GM23338 (cell line): ENCODE measurements at regions not wholly inside any gene's neighbourhood (a gene's known extent, or its start where the extent isn't known, plus 50 kb on each side); places are given as distances from the start of the nearest gene placed in this dataset.

Experiments used
- ATAC-seq: fragments of 200-7000 bp; cut with Tn5 transposase; 3 replicates; pipeline ENCODE4 v1.9.1; 2020
- DNase-seq: peaks from one replicate; pipeline ENCODE4 v3.0.0-alpha.2; 2015; ENCODE audit warnings: low spot score
- H2AFZ ChIP-seq: fragments of 200-600 bp; sonication (generic); 2 replicates; pipeline ENCODE4 v1.8.0; 2016; ENCODE audit warnings: antibody characterized with exemption, mild to moderate bottlenecking, moderate library complexity
- H3F3A ChIP-seq: fragments of 200-600 bp; sonication (generic); replicated peaks from 2 replicates; pipeline ENCODE4 v1.8.0; 2017; ENCODE audit warnings: antibody characterized with exemption, mixed run types, low read depth
- H3K27ac ChIP-seq: fragments of 200-600 bp; sonication (generic); 2 replicates; pipeline ENCODE4 v1.6.1; 2016; ENCODE audit warnings: low read depth
- H3K27me3 ChIP-seq: fragments of 200-600 bp; sonication (generic); 2 replicates; pipeline ENCODE4 v1.8.0; 2016; ENCODE audit warnings: mild to moderate bottlenecking, mixed run types, moderate library complexity; ENCODE audit not compliant: insufficient read depth
- H3K36me3 ChIP-seq: fragments of 200-600 bp; sonication (generic); 2 replicates; pipeline ENCODE4 v1.8.0; 2016; ENCODE audit warnings: mild to moderate bottlenecking; ENCODE audit not compliant: insufficient read depth
- H3K4me1 ChIP-seq: fragments of 200-600 bp; sonication (generic); 2 replicates; pipeline ENCODE4 v1.8.0; 2016; ENCODE audit warnings: mild to moderate bottlenecking, moderate library complexity; ENCODE audit not compliant: insufficient read depth
- H3K4me2 ChIP-seq: fragments of 200-600 bp; sonication (generic); 2 replicates; pipeline ENCODE4 v1.7.1; 2017; ENCODE audit warnings: mixed run types
- H3K4me3 ChIP-seq: fragments of 200-600 bp; sonication (generic); 2 replicates; pipeline ENCODE4 v1.6.1; 2016; ENCODE audit warnings: mixed run types
- H3K79me2 ChIP-seq: fragments of 200-600 bp; sonication (generic); replicated peaks from 2 replicates; pipeline ENCODE4 v1.8.0; 2017; ENCODE audit warnings: mild to moderate bottlenecking; ENCODE audit not compliant: insufficient read depth
- H3K9me2 ChIP-seq: fragments of 200-600 bp; sonication (generic); 2 replicates; pipeline ENCODE4 v1.8.0; 2017; ENCODE audit not compliant: insufficient read depth
- H4K20me1 ChIP-seq: fragments of 200-600 bp; sonication (generic); replicated peaks from 2 replicates; pipeline ENCODE4 v1.8.0; 2017; ENCODE audit warnings: mild to moderate bottlenecking; ENCODE audit not compliant: insufficient read depth
- H3K27ac Mint-ChIP-seq: 2 replicates; pipeline ENCODE4 v1.8.0; 2020; ENCODE audit warnings: inconsistent platforms, mild to moderate bottlenecking, moderate library complexity, mixed read lengths
- H3K27me3 Mint-ChIP-seq: 3 replicates; pipeline ENCODE4 v1.8.0; 2022; ENCODE audit warnings: low read depth, mild to moderate bottlenecking, moderate library complexity, mixed read lengths, inconsistent platforms; ENCODE audit not compliant: insufficient read depth, poor library complexity
- H3K36me3 Mint-ChIP-seq: 3 replicates; pipeline ENCODE4 v1.8.0; 2021; ENCODE audit warnings: low read depth, mild to moderate bottlenecking, inconsistent platforms, moderate library complexity, mixed read lengths
- H3K4me1 Mint-ChIP-seq: 3 replicates; pipeline ENCODE4 v1.8.0; 2020; ENCODE audit warnings: mild to moderate bottlenecking, inconsistent platforms, mixed read lengths
- H3K4me3 Mint-ChIP-seq: 3 replicates; pipeline ENCODE4 v1.8.0; 2021; ENCODE audit warnings: moderate library complexity, mild to moderate bottlenecking, inconsistent platforms, mixed read lengths
- H3K9me3 Mint-ChIP-seq: 3 replicates; pipeline ENCODE4 v1.8.0; 2020; ENCODE audit warnings: moderate library complexity, mild to moderate bottlenecking, inconsistent platforms, mixed read lengths
- CREB1 ChIP-seq: fragments of 250-450 bp; sonication (Bioruptor Pico); IDR thresholded peaks from 2 replicates; pipeline ENCODE4 v1.5.0; 2020; ENCODE audit warnings: low read depth, mild to moderate bottlenecking, moderate library complexity
- CTCF ChIP-seq, 2 experiments: fragments of 200-600 bp in 1 of 2; sonication (generic) in 1 of 2; conservative IDR thresholded peaks; 2 replicates each; pipeline versions ENCODE4 v1.5.1 to v1.6.1; 2016 to 2017; ENCODE audit warnings: antibody characterized with exemption in 2 of 2, low read depth in 2 of 2, mild to moderate bottlenecking in 2 of 2, moderate library complexity in 1 of 2
- ETS1 ChIP-seq: IDR thresholded peaks from 2 replicates; pipeline ENCODE4 v1.6.1; 2016; ENCODE audit warnings: antibody characterized with exemption
- EZH2 ChIP-seq: fragments of 200-600 bp; sonication (generic); IDR thresholded peaks from one replicate; pipeline ENCODE4 v1.8.0; 2017; ENCODE audit warnings: antibody characterized with exemption, mild to moderate bottlenecking, low read depth; ENCODE audit not compliant: unreplicated experiment
- EZH2phosphoT487 ChIP-seq: fragments of 200-600 bp; sonication (generic); IDR thresholded peaks from one replicate; pipeline ENCODE4 v1.8.1; 2018; ENCODE audit warnings: antibody characterized with exemption; ENCODE audit not compliant: unreplicated experiment
- JUNB ChIP-seq: IDR thresholded peaks from one replicate; pipeline ENCODE4 v1.6.1; 2016; ENCODE audit warnings: antibody characterized with exemption; ENCODE audit not compliant: unreplicated experiment
- NANOG ChIP-seq: IDR thresholded peaks from 2 replicates; pipeline ENCODE4 v1.6.1; 2016; ENCODE audit warnings: antibody characterized with exemption, borderline replicate concordance
- STAT1 ChIP-seq: IDR thresholded peaks from one replicate; pipeline ENCODE4 v1.6.1; 2016; ENCODE audit warnings: antibody characterized with exemption; ENCODE audit not compliant: unreplicated experiment
- ZNF331 ChIP-seq: fragments of 250-450 bp; sonication (Bioruptor Pico); IDR thresholded peaks from 2 replicates; pipeline ENCODE4 v1.5.0; 2020; ENCODE audit warnings: low read depth, mild to moderate bottlenecking, moderate library complexity
- ZNF462 ChIP-seq: fragments of 250-450 bp; sonication (Bioruptor Pico); IDR thresholded peaks from 2 replicates; pipeline ENCODE4 v1.5.0; 2020; ENCODE audit warnings: mild to moderate bottlenecking, moderate library complexity
- TF ChIP-seq, protein P1 (sequence below): IDR thresholded peaks from one replicate; pipeline ENCODE4 v1.6.1; 2018; ENCODE audit warnings: antibody characterized with exemption; ENCODE audit not compliant: unreplicated experiment

DNA sequence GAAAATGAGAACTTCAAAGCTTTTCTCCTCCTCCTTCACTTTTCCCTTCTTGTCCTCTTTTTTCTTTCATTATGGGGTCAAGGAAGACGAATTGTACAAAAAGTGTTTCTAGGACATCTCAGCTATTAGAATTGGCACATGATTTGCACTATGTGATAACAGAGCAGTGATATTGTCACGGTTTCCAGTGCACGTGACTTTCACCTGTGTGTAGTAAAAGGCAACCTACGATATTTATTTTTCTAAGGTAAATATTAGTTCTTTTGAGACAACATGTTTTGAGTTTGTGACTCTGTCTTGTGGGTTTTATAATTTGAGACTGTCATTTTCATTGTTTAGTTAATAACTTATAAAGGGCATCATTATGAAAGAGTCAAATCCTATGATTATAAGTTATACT is 213.1 kb downstream of the PSAT1 start:
- ATAC-seq (no peak), DNase-seq (no peak)
- no peaks in the 10 kb centered on the region for H3K79me2 ChIP-seq
- H3K27ac ChIP-seq: no peak overlapping the region
- no peaks in the 10 kb centered on the region for H3F3A ChIP-seq
- Mint-ChIP-seq H3K27me3 (no peaks in the 10 kb centered on the region), H3K36me3 (no peaks in the 10 kb centered on the region), H3K9me3 (no peaks in the 10 kb centered on the region), H3K27ac (no peak overlapping the region), H3K4me3 (no peak overlapping the region), H3K4me1 (no peaks in the 10 kb centered on the region)
- H3K4me2 ChIP-seq: no peak overlapping the region
- H3K9me2 ChIP-seq: no peaks in the 10 kb centered on the region; the same call in 1 of the 2 replicates
- no peak overlapping the region for H2AFZ ChIP-seq
- H3K4me1 ChIP-seq: no peaks in the 10 kb centered on the region
- no peak overlapping the region for H3K4me3 ChIP-seq
- H3K36me3 ChIP-seq: no peaks in the 10 kb centered on the region; the same call in 1 of the 2 replicates
- no peaks in the 10 kb centered on the region for H4K20me1 ChIP-seq
- H3K27me3 ChIP-seq: no peaks in the 10 kb centered on the region
- TF ChIP-seq EZH2 (no peak), JUNB (no peak), EZH2phosphoT487 (no peak), CTCF (conservative IDR thresholded peaks at IDR 0.05; ENCODE audit: low read depth in 2 of 2) (no peak), CREB1 (CRISPR knock-in tag) (no peak), NANOG (no peak), STAT1 (no peak), ZNF331 (no peak), ETS1 (no peak)
- TF ChIP-seq, protein P1, sequence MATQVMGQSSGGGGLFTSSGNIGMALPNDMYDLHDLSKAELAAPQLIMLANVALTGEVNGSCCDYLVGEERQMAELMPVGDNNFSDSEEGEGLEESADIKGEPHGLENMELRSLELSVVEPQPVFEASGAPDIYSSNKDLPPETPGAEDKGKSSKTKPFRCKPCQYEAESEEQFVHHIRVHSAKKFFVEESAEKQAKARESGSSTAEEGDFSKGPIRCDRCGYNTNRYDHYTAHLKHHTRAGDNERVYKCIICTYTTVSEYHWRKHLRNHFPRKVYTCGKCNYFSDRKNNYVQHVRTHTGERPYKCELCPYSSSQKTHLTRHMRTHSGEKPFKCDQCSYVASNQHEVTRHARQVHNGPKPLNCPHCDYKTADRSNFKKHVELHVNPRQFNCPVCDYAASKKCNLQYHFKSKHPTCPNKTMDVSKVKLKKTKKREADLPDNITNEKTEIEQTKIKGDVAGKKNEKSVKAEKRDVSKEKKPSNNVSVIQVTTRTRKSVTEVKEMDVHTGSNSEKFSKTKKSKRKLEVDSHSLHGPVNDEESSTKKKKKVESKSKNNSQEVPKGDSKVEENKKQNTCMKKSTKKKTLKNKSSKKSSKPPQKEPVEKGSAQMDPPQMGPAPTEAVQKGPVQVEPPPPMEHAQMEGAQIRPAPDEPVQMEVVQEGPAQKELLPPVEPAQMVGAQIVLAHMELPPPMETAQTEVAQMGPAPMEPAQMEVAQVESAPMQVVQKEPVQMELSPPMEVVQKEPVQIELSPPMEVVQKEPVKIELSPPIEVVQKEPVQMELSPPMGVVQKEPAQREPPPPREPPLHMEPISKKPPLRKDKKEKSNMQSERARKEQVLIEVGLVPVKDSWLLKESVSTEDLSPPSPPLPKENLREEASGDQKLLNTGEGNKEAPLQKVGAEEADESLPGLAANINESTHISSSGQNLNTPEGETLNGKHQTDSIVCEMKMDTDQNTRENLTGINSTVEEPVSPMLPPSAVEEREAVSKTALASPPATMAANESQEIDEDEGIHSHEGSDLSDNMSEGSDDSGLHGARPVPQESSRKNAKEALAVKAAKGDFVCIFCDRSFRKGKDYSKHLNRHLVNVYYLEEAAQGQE: no peak

DNA sequence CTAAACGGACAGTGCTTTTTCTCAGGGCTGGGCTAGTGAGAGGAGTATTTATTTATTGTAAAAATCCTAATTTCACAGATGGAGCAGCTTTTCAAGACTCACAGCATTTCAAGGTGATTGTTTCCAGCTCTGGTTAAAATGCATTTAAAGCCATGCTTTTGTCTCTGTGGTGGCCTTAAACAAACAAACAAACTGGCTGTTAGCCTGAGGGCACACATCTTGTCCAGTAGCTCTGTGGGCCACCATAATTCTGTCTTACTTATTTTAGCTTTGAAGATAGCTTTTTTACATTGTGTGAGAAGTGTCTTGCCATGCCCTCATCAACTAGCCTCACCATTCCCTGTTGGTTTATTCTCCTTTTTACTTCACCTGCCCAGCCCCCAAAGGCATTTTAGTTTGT is 218.2 kb downstream of the PSAT1 start:
- H3F3A ChIP-seq: no peaks in the 10 kb centered on the region
- no peaks in the 10 kb centered on the region for H3K27me3 ChIP-seq
- Mint-ChIP-seq H3K4me1 (no peaks in the 10 kb centered on the region; the same call in 2 of the 3 replicates), H3K27ac (no peak overlapping the region), H3K36me3 (peaks cover 16% of the 10 kb centered on the region), H3K9me3 (peaks cover 15% of the 10 kb centered on the region), H3K27me3 (no peaks in the 10 kb centered on the region), H3K4me3 (no peak overlapping the region)
- ATAC-seq: no peak
- no peaks in the 10 kb centered on the region for H3K4me1 ChIP-seq
- no peak overlapping the region for H3K27ac ChIP-seq
- H3K9me2 ChIP-seq: 0 out of 2 replicates have a peak, but pooled peaks cover 5% of the 10 kb centered on the region
- DNase-seq: no peak
- no peaks in the 10 kb centered on the region for H3K79me2 ChIP-seq
- H2AFZ ChIP-seq: no peak overlapping the region
- no peak overlapping the region for H3K4me2 ChIP-seq
- H4K20me1 ChIP-seq: no peaks in the 10 kb centered on the region
- H3K36me3 ChIP-seq: peaks cover 11% of the 10 kb centered on the region; the same call in 1 of the 2 replicates
- no peak overlapping the region for H3K4me3 ChIP-seq
- TF ChIP-seq NANOG (no peak), ZNF462 (CRISPR knock-in tag) (no peak)
